SIG-M5 treated with dmso at 0.1 percent for 504 hours (cell line): ENCODE measurements at regions not wholly inside any gene's neighbourhood (a gene's known extent, or its start where the extent isn't known, plus 50 kb on each side); places are given as distances from the start of the nearest gene placed in this dataset.
"Not testable (repeated sequence)": the region's sequence is repeated elsewhere in the genome, so short reads cannot be mapped to it uniquely, and the experiment has no call there.

Experiments used
- DNase-seq: peaks from one replicate; lab custom pipeline; 2025; ENCODE audit not compliant: unreplicated experiment; lab: John Stamatoyannopoulos, UW

- DNase-seq: peak; percentile 41
These were observed 59.7 kb downstream of the HMGB3 start for GRCh38 chrX:151042842-151043241.

DNA sequence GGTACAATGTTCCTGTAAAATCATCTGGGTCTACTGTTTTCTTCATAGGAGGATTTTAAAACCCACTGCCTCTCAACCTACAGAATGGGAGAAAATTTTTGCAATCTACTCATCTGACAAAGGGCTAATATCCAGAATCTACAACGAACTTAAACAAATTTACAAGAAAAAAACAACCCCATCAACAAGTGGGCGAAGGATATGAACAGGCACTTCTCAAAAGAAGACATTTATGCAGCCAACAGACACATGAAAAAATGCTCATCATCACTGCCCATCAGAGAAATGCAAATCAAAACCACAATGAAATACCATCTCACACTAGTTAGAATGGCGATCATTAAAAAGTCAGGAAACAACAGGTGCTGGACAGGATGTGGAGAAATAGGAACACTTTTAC, 83.2 kb downstream of the HMGB3 start:
- DNase-seq: not testable (repeated sequence)

DNA sequence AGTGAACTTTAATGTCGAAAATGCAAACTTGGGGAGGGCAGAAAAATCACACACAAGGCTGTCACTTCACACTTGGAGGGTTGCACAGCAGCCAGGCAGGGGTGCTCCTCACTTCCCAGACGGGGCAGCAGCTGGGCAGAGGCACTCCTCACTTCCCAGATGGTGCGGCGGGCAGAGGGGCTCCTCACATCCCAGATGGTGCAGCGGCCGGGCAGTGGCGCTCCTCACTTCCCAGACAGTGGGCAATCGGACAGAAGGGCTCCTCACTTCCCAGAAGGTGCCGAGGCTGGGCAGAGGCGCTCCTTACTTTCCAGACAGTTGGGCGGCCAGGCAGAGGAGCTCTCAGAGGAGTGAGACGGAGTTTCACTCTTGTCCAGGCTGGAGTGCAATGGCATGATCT, 90.6 kb downstream of the HMGB3 start:
- no peak for DNase-seq

GRCh38 chrX:151081016-151081415, 95.4 kb upstream of the GPR50 start:
- no peak for DNase-seq

DNA sequence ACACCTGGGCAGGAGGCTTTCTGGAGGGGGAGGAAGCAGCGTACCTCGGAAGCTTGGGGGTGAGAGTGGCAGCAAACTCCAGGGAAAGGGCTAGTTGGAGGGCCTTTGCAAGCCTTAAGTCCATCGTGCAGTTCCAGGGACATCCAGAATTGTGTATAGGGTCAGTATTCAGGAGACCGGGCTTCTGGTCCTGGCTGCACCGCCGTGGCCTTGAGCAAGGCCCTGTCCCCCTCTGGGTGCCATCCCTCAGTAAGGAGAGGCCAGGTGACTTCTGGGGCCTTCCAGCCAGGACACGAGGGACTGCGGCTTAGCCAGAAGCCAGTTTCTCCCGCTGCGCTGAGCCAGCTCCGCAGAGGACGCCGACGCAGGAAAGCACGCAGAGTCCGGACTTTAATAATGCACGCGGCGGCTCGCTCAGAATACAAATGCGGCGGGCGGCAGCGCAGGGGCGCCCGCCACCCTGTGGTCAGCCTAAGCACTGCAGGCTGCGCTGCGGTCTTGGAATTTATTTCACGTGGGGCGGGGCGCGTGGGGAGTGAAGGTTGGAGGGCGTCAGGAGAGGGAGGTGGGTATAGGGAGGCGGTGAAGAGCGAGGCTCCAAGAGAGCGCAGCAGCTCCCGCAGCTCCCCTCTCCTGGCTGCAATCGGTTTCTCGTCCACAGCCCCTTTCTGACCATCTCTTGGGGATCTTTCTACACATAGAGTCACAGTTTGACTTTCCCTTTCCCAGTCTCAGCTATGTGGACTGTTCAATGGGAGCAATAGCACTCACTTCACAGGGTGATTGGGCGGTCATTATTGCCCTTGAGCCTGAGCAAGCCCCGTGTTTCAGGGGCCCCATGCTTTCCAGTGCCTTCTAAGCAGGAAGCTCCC, 94.1 kb upstream of the GPR50 start:
- peak; percentile 43 for DNase-seq

- DNase-seq: no peak
These were observed 91.9 kb upstream of the GPR50 start for GRCh38 chrX:151084454-151084853.

DNA sequence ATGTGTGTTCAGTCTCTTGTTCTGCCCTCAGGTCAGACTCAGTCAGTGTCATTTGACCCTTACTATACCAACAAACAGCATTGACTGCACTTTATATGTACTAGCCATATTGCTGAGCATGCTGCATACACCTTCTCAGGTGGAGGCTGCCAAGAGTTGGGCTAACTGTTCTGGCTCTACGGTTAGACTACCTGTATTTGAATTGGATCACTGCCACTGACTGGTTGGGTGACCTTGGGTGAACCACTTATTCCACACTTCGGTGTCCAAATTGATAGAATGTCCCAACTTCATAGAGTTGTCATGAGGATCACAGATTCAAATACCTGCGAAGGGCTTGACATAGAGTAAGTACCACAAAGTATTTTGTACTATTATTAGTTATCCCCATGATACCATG, 91.2 kb upstream of the GPR50 start:
- DNase-seq: no peak

DNA sequence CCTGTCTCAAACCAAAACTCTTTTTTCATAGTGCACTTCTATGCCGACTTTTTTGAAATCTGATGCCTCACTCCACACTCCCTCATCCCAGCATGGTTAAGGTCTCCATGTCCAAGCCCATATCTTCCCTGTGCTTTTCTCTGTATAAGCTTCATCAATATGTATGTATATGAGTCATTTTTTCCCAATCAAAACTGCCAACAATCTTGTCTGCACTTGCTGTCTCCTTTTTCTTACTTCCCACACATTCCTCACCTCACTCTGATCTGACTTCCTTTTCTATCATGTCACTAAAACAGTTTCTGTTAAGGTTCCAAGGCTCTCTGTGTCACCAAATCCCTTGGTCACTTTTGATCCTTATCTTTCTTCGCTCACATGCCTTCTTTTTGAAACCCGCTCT, 88.2 kb upstream of the GPR50 start:
- DNase-seq: no peak

GRCh38 chrX:151099001-151099400, 77.4 kb upstream of the GPR50 start:
- DNase-seq: peak; percentile 53

DNA sequence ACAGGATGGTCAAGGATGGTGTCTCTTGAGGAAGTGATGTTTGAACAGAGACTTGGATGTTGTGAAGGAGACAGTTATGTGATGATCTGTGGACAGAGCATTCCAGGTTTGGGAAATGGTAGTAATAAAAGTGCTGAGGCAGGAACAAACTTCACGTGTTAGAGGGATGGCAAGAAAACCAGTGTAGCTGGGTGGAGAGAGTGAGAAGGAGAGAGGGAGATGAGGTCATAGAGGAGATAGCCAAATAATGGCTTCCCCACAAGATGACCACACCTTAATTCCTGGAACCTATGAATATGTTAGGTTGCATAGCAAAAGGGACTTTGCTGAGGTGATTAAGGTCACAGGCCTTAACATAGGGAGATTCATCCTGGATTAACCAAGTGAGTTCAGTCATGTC, 75.6 kb upstream of the GPR50 start:
- no peak for DNase-seq

DNA sequence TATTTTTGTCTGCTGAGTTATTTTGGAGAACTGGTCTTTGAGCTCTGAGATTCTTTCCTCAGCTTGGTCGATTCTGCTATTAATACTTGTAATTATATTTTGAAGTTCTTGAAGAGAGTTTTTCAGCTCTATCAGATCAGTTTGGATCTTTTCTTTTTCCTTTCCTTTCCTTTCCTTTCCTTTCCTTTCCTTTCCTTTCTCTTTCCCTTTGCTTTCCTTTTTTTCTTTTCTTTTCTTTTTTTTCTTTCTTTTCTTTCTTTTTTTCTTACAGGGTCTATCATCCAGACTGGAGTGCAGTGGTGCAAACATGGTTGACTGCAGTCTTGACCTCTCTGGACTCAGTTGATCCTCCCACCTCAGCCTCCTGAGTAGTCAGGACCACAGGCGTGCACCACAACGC, 63.2 kb upstream of the GPR50 start:
- not testable (repeated sequence) for DNase-seq
